PFSK-1 (cell line): ENCODE measurements at regions not wholly inside any gene's neighbourhood (a gene's known extent, or its start where the extent isn't known, plus 50 kb on each side); places are given as distances from the start of the nearest gene placed in this dataset.

Experiments used
- FOXP2 ChIP-seq: optimal IDR thresholded peaks from 2 replicates; pipeline ENCODE3; 2011; ENCODE audit warnings: borderline replicate concordance, control low read depth, inconsistent platforms; ENCODE audit not compliant: insufficient read depth; ENCODE audit errors: extremely low read length, extremely low read depth
- POLR2AphosphoS5 ChIP-seq: IDR thresholded peaks from 2 replicates; pipeline ENCODE4 v1.6.1; 2012; ENCODE audit warnings: low read depth, mild to moderate bottlenecking, control low read depth, low read length, moderate library complexity
- REST ChIP-seq, 2 experiments: IDR thresholded peaks; 2 replicates each; pipeline versions ENCODE4 v1.6.1 to v1.8.0; 2011 to 2012; ENCODE audit warnings: low read depth in 2 of 2, low read length in 2 of 2, control low read depth in 1 of 2, inconsistent platforms in 1 of 2, mild to moderate bottlenecking in 1 of 2, moderate library complexity in 1 of 2; ENCODE audit not compliant: insufficient read depth in 1 of 2
- SIN3A ChIP-seq: IDR thresholded peaks from 2 replicates; pipeline ENCODE4 v1.6.1; 2012; ENCODE audit warnings: mild to moderate bottlenecking, low read length, moderate library complexity, borderline replicate concordance; ENCODE audit not compliant: insufficient read depth
- TAF1 ChIP-seq: IDR thresholded peaks from 2 replicates; pipeline ENCODE4 v1.6.1; 2012; ENCODE audit warnings: low read length, control low read depth, borderline replicate concordance; ENCODE audit not compliant: insufficient read depth

GRCh38 chr3:124315215-124316033 is 323.5 kb upstream of the ROPN1 start:
- no peak for TF ChIP-seq FOXP2
- TF ChIP-seq POLR2AphosphoS5: no peak
- no peak for TF ChIP-seq SIN3A
- TF ChIP-seq TAF1: no peak
- TF ChIP-seq REST (IDR thresholded peaks at IDR 0.05; ENCODE audit: insufficient read depth in 1 of 2, low read depth in 2 of 2, low read length in 2 of 2): no peak

- TF ChIP-seq FOXP2: no peak
- no peak for TF ChIP-seq SIN3A
- no peak for TF ChIP-seq POLR2AphosphoS5
- no peak for TF ChIP-seq REST (IDR thresholded peaks at IDR 0.05; ENCODE audit: insufficient read depth in 1 of 2, low read depth in 2 of 2, low read length in 2 of 2)
- TF ChIP-seq TAF1: no peak
Measured at GRCh38 chr3:124316034-124316287, 324.0 kb upstream of the ROPN1 start.

- no peak for TF ChIP-seq TAF1
- no peak for TF ChIP-seq POLR2AphosphoS5
- TF ChIP-seq FOXP2: no peak
- TF ChIP-seq REST (IDR thresholded peaks at IDR 0.05; ENCODE audit: insufficient read depth in 1 of 2, low read depth in 2 of 2, low read length in 2 of 2): no peak
- TF ChIP-seq SIN3A: no peak
Measured at GRCh38 chr3:124318014-124318413, 326.1 kb upstream of the ROPN1 start.

- TF ChIP-seq FOXP2: no peak
- TF ChIP-seq REST (IDR thresholded peaks at IDR 0.05; ENCODE audit: insufficient read depth in 1 of 2, low read depth in 2 of 2, low read length in 2 of 2): no peak
- no peak for TF ChIP-seq TAF1
- no peak for TF ChIP-seq POLR2AphosphoS5
- TF ChIP-seq SIN3A: no peak
Measured at GRCh38 chr3:124318656-124319055, 326.7 kb upstream of the ROPN1 start.

GRCh38 chr3:124320976-124321375 is 329.1 kb upstream of the ROPN1 start:
- no peak for TF ChIP-seq REST (IDR thresholded peaks at IDR 0.05; ENCODE audit: insufficient read depth in 1 of 2, low read depth in 2 of 2, low read length in 2 of 2)
- no peak for TF ChIP-seq SIN3A
